Stimulated activated naive CD8-positive, alpha-beta T cell treated with anti-CD3 and anti-CD28 coated beads, Interleukin-15, Interleukin-2, amounts not matched to agents 100 ng/mL and 50 ng/mL, for 24 hours (primary cell): ENCODE measurements at regions not wholly inside any gene's neighbourhood (a gene's known extent, or its start where the extent isn't known, plus 50 kb on each side); places are given as distances from the start of the nearest gene placed in this dataset.

Source experiments
- H3K27ac Mint-ChIP-seq: one replicate; pipeline ENCODE4 v1.8.0; 2021; ENCODE audit warnings: mild to moderate bottlenecking, mixed read lengths
- H3K27me3 Mint-ChIP-seq: one replicate; pipeline ENCODE4 v1.8.0; 2021; ENCODE audit warnings: mixed read lengths
- H3K36me3 Mint-ChIP-seq: one replicate; pipeline ENCODE4 v1.8.0; 2021; ENCODE audit warnings: low read depth, mixed read lengths
- H3K4me1 Mint-ChIP-seq: one replicate; pipeline ENCODE4 v1.8.0; 2021; ENCODE audit warnings: low read depth, mixed read lengths
- H3K4me3 Mint-ChIP-seq: one replicate; pipeline ENCODE4 v1.8.0; 2021; ENCODE audit warnings: mild to moderate bottlenecking, mixed read lengths
- H3K9me3 Mint-ChIP-seq: one replicate; pipeline ENCODE4 v1.8.0; 2021; ENCODE audit warnings: mixed read lengths

GRCh38 chr11:127362754-127363308 lies 362.3 kb upstream of the KIRREL3 start:
- Mint-ChIP-seq H3K27ac (no peak overlapping the region), H3K4me1 (no peaks in the 10 kb centered on the region), H3K9me3 (no peaks in the 10 kb centered on the region), H3K4me3 (no peak overlapping the region), H3K36me3 (no peaks in the 10 kb centered on the region), H3K27me3 (no peaks in the 10 kb centered on the region)

DNA sequence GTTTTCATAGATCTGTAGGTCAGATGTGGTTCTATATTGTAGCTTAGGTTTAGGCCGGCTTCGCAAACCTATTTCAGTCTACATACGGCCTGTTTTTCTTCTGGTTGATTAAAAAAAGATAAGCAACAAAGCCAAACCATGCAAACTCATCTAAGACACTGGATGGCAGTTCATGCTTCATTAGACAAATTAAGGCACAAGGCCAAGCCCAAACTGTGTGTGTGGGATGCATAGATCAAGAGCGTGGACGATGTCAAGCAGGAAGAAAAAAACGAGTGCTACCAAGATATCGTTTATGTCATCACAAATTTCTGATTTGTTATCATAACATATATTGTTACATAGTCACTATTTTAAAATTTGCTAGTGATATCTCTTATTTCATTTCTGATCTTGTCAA lies 357.6 kb upstream of the KIRREL3 start:
- no peaks in the 10 kb centered on the region for H3K4me1 Mint-ChIP-seq
- H3K4me3 Mint-ChIP-seq: no peak overlapping the region
- H3K36me3 Mint-ChIP-seq: no peaks in the 10 kb centered on the region
- H3K27me3 Mint-ChIP-seq: no peaks in the 10 kb centered on the region
- no peaks in the 10 kb centered on the region for H3K9me3 Mint-ChIP-seq
- H3K27ac Mint-ChIP-seq: no peak overlapping the region

- Mint-ChIP-seq H3K9me3 (peaks cover 10% of the 10 kb centered on the region), H3K36me3 (no peaks in the 10 kb centered on the region), H3K27ac (no peak overlapping the region), H3K27me3 (peaks cover 7% of the 10 kb centered on the region), H3K4me3 (no peak overlapping the region), H3K4me1 (no peaks in the 10 kb centered on the region)
Measured at GRCh38 chr11:127350476-127350875, 349.9 kb upstream of the KIRREL3 start.

GRCh38 chr11:127345819-127346459 lies 345.4 kb upstream of the KIRREL3 start:
- no peaks in the 10 kb centered on the region for H3K36me3 Mint-ChIP-seq
- no peak overlapping the region for H3K27ac Mint-ChIP-seq
- no peaks in the 10 kb centered on the region for H3K4me1 Mint-ChIP-seq
- H3K27me3 Mint-ChIP-seq: peaks cover 10% of the 10 kb centered on the region
- H3K9me3 Mint-ChIP-seq: peaks cover 10% of the 10 kb centered on the region
- no peak overlapping the region for H3K4me3 Mint-ChIP-seq

DNA sequence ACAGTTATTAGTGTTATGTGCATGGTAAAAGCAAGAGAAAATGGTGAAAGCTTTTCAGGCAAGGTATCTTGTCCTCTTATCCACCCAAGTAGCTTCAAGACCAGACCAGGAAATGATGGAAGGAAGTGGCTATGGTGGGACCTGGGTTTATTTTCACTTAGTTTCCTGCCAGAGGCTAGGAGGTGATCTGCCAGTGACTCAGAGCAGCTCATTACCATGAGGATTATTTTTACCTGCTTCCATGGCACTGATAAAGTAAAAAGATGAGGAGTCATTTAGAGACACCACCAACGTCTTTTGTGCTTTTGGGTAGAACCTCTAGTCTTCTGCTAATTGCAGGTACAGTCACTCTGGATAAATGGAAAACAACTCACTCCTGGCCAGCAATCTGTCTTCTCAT lies 339.9 kb upstream of the KIRREL3 start:
- H3K4me1 Mint-ChIP-seq: no peaks in the 10 kb centered on the region
- no peaks in the 10 kb centered on the region for H3K36me3 Mint-ChIP-seq
- H3K4me3 Mint-ChIP-seq: no peak overlapping the region
- no peak overlapping the region for H3K27ac Mint-ChIP-seq
- H3K9me3 Mint-ChIP-seq: no peaks in the 10 kb centered on the region
- peaks cover 3% of the 10 kb centered on the region for H3K27me3 Mint-ChIP-seq

DNA sequence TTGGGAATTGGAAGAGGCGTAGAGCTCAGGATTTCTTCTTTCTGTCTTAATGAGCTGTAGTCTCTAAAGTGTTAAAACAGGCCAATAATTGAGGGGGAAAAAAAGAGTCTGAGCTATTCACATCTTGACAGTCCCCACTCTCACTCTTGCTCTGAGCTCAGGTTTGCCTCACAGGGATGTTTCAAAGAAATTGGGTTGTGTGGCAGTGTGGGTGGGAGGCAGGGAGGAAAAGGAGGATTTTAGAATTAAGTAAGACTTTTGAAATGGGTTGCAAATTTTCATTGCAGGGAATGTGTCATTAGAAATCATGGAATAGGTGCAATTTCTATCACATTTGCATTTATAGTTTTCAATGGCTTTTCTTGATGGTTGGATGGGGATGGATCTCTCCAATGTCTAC lies 338.8 kb upstream of the KIRREL3 start:
- H3K27ac Mint-ChIP-seq: no peak overlapping the region
- no peaks in the 10 kb centered on the region for H3K36me3 Mint-ChIP-seq
- H3K4me1 Mint-ChIP-seq: no peaks in the 10 kb centered on the region
- no peaks in the 10 kb centered on the region for H3K9me3 Mint-ChIP-seq
- H3K27me3 Mint-ChIP-seq: no peaks in the 10 kb centered on the region
- H3K4me3 Mint-ChIP-seq: no peak overlapping the region

GRCh38 chr11:127338380-127339259 lies 338.1 kb upstream of the KIRREL3 start:
- no peaks in the 10 kb centered on the region for H3K4me1 Mint-ChIP-seq
- no peaks in the 10 kb centered on the region for H3K27me3 Mint-ChIP-seq
- no peaks in the 10 kb centered on the region for H3K36me3 Mint-ChIP-seq
- H3K27ac Mint-ChIP-seq: no peak overlapping the region
- H3K9me3 Mint-ChIP-seq: no peaks in the 10 kb centered on the region
- no peak overlapping the region for H3K4me3 Mint-ChIP-seq

GRCh38 chr11:127334466-127334865 lies 333.9 kb upstream of the KIRREL3 start:
- Mint-ChIP-seq H3K9me3 (peaks cover 9% of the 10 kb centered on the region), H3K27ac (no peak overlapping the region), H3K27me3 (no peaks in the 10 kb centered on the region), H3K4me1 (no peaks in the 10 kb centered on the region), H3K36me3 (no peaks in the 10 kb centered on the region), H3K4me3 (no peak overlapping the region)

GRCh38 chr11:127332896-127333295 lies 332.3 kb upstream of the KIRREL3 start:
- Mint-ChIP-seq H3K4me1 (no peaks in the 10 kb centered on the region), H3K36me3 (no peaks in the 10 kb centered on the region), H3K27ac (no peak overlapping the region), H3K9me3 (peaks cover 9% of the 10 kb centered on the region), H3K27me3 (no peaks in the 10 kb centered on the region), H3K4me3 (no peak overlapping the region)

- Mint-ChIP-seq H3K9me3 (peaks cover 9% of the 10 kb centered on the region), H3K36me3 (no peaks in the 10 kb centered on the region), H3K27me3 (no peaks in the 10 kb centered on the region), H3K27ac (no peak overlapping the region), H3K4me3 (no peak overlapping the region), H3K4me1 (no peaks in the 10 kb centered on the region)
Measured at GRCh38 chr11:127330044-127330443, 329.5 kb upstream of the KIRREL3 start.

DNA sequence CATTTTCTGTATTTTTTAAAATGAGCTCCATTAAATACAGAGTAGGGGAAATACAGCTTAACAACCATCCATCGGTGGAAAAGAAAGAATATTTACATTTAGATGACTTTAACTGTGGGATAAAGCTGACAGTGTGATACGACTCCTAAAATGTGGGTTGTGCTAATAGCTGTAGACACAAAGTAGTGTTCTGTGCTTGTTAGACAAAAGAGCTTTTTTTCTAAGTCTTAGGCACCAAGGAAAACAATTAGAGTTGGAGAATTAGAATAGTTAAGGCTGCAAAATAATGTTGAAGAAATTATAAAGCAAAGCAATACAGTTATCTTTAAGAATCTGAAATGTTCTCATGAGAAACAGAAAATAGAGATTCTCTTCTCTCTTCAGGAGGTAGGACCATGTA lies 307.7 kb upstream of the KIRREL3 start:
- Mint-ChIP-seq H3K9me3 (peaks cover 5% of the 10 kb centered on the region), H3K36me3 (no peaks in the 10 kb centered on the region), H3K27me3 (no peaks in the 10 kb centered on the region), H3K27ac (no peak overlapping the region), H3K4me1 (no peaks in the 10 kb centered on the region), H3K4me3 (no peak overlapping the region)

DNA sequence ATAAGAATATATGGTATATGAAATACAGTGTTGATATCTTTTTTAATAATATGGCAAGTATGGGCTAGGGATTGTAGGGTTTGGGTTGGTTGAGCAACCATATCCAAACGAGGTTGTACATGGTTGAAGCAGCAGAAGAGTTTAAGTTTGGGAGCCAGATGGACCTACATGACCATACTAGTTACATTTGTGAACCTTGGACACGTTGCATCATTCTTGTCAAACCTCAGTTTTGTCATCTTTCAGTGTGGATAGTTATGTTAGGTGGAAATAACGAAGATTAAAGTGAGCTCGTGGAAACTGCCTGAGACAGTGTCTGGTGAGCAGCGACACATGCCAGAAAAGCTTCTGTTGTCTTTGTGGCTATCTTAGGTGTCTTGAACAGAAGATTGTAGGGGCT lies 307.1 kb upstream of the KIRREL3 start:
- Mint-ChIP-seq H3K4me3 (no peak overlapping the region), H3K27ac (no peak overlapping the region)

DNA sequence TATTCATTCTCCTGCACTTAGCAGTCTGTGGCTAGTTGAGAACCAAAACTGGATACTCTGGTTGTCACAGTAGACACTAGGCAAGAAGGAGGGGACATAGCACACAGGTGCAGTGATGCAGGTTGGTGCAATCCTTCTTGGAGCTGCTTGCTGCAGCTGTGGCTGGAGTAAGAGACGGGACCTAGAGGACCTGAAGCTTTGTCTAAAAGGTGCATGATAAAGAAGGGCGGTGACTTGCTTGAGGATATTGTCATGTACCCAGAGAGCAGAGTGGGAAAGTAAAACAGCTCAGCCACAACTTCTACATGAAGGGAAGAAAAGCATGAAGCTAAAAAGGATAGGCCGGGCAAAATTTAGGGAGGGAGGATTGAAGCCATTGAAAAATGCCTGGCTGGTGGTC lies 304.1 kb upstream of the KIRREL3 start:
- Mint-ChIP-seq H3K36me3 (no peaks in the 10 kb centered on the region), H3K27ac (no peak overlapping the region), H3K9me3 (no peaks in the 10 kb centered on the region), H3K4me1 (no peaks in the 10 kb centered on the region), H3K27me3 (no peaks in the 10 kb centered on the region), H3K4me3 (no peak overlapping the region)

More for the DNA sequence above, 307.1 kb upstream of the KIRREL3 start:
- Mint-ChIP-seq H3K27me3 (no peaks in the 10 kb centered on the region), H3K4me1 (no peaks in the 10 kb centered on the region), H3K36me3 (no peaks in the 10 kb centered on the region), H3K9me3 (peaks cover 2% of the 10 kb centered on the region)

DNA sequence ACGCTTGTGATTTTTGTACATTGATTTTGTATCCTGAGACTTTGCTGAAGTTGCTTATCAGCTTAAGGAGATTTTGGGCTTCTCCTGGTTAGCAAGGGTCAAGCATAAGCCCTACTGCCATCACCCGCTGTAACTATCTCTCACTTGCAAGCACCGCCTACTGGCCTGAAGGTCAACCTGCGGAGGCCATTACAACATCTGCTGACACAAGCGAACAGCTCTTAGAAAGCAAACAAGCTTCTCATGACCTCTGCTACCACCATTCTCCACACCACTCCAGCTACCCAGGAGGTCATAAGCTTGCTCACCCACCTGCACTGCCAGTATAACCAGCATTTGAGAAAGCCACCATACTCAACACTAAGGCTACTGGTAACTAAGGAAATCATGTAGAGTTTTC lies 288.4 kb upstream of the KIRREL3 start:
- Mint-ChIP-seq H3K4me1 (no peaks in the 10 kb centered on the region), H3K9me3 (peaks cover 13% of the 10 kb centered on the region), H3K27me3 (no peaks in the 10 kb centered on the region), H3K36me3 (no peaks in the 10 kb centered on the region), H3K27ac (no peak overlapping the region), H3K4me3 (no peak overlapping the region)

DNA sequence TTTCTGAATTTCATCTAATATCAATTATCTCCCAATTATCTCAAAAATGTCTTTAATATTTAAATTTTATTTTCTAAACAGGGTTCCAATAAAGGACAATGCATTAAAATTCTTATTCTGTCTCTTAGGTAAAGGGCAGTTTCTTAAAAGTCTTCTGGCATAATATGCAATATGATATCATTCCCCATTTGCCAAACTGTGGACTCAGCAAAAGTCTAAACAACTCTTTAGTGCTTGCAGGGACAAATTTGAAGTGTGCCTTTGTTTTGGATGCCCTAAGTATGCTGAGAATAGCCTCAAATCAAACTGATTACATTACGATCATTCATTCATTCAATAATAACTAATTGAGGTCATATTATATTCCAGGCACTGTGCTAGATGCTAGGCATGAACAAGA lies 281.0 kb upstream of the KIRREL3 start:
- Mint-ChIP-seq H3K36me3 (no peaks in the 10 kb centered on the region), H3K27me3 (no peaks in the 10 kb centered on the region), H3K4me3 (no peak overlapping the region), H3K27ac (no peak overlapping the region), H3K4me1 (no peaks in the 10 kb centered on the region), H3K9me3 (no peaks in the 10 kb centered on the region)
